IPS-18a (cell line): ENCODE measurements at regions not wholly inside any gene's neighbourhood (a gene's known extent, or its start where the extent isn't known, plus 50 kb on each side); places are given as distances from the start of the nearest gene placed in this dataset.
A peak's percentile ranks its signal among the peaks of the same experiment; 100 is the strongest.

Source experiments
- H3K27ac ChIP-seq: one replicate; pipeline ENCODE4 v1.5.1; 2013; ENCODE audit warnings: low read length
- H3K27me3 ChIP-seq: one replicate; pipeline ENCODE4 v1.6.1; 2013; ENCODE audit warnings: mild to moderate bottlenecking, low read length; ENCODE audit not compliant: control insufficient read depth, insufficient read depth
- H3K36me3 ChIP-seq: one replicate; pipeline ENCODE4 v1.6.1; 2013; ENCODE audit warnings: low read depth, low read length; ENCODE audit not compliant: control insufficient read depth
- H3K4me1 ChIP-seq: one replicate; pipeline ENCODE4 v1.6.1; 2013; ENCODE audit warnings: low read depth, low read length; ENCODE audit not compliant: control insufficient read depth
- H3K4me3 ChIP-seq: one replicate; pipeline ENCODE4 v1.5.1; 2013; ENCODE audit warnings: low read length
- H3K9ac ChIP-seq: one replicate; pipeline ENCODE4 v1.6.1; 2013; ENCODE audit warnings: mild to moderate bottlenecking, low read length, moderate library complexity
- H3K9me3 ChIP-seq: one replicate; pipeline ENCODE4 v1.6.1; 2013; ENCODE audit warnings: low read depth, low read length; ENCODE audit not compliant: control insufficient read depth

DNA sequence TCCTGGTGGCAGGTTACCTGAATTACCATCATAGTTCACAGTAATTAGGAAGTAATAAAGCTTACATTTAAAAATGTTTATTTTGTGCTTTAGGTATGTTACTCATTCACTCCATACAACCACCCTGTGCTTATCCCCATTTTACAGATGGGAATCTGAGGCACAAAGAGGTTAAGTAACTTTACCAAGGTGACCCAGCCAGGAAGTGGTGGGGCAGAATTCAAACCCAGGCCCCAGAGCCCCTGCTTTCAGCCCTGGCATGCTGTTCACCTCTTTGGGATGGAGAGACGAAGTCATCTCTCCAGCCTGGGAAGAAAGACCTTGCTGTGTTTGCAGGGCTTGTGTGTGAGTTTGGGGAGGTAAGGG lies 285.6 kb upstream of the TPM1 start:
- H3K9ac ChIP-seq, result no peak overlapping the region
- no peaks in the 10 kb centered on the region for H3K27me3 ChIP-seq
- peaks cover 41% of the 10 kb centered on the region for H3K4me1 ChIP-seq
- no peaks in the 10 kb centered on the region for H3K9me3 ChIP-seq
- no peaks in the 10 kb centered on the region for H3K36me3 ChIP-seq
- no peak overlapping the region for H3K27ac ChIP-seq
- no peak overlapping the region for H3K4me3 ChIP-seq

DNA sequence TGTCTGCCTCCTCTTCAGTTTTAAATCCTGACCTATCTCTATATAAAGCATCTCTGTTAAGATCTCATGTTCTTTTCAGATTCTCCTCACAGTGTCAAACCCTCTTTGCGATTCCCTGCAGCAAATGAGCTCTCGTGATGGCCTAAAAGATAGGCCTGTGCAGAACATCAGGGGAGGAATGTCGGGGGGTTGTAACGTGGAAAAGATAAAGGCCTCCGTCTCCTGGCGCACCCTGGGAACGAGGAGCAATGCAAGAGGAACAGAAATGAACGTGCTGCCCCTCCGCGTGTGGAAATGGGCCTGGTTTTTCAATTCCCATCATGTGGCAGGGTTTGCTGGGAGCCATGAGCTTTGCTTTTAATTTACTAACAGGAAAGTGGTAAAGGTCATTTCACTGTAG lies 285.0 kb upstream of the TPM1 start:
- Histone ChIP-seq H3K36me3 (no peaks in the 10 kb centered on the region), H3K27me3 (no peaks in the 10 kb centered on the region), H3K4me3 (no peak overlapping the region), H3K9me3 (no peaks in the 10 kb centered on the region), H3K27ac (no peak overlapping the region), H3K9ac (no peak overlapping the region), H3K4me1 (peaks cover 41% of the 10 kb centered on the region)

DNA sequence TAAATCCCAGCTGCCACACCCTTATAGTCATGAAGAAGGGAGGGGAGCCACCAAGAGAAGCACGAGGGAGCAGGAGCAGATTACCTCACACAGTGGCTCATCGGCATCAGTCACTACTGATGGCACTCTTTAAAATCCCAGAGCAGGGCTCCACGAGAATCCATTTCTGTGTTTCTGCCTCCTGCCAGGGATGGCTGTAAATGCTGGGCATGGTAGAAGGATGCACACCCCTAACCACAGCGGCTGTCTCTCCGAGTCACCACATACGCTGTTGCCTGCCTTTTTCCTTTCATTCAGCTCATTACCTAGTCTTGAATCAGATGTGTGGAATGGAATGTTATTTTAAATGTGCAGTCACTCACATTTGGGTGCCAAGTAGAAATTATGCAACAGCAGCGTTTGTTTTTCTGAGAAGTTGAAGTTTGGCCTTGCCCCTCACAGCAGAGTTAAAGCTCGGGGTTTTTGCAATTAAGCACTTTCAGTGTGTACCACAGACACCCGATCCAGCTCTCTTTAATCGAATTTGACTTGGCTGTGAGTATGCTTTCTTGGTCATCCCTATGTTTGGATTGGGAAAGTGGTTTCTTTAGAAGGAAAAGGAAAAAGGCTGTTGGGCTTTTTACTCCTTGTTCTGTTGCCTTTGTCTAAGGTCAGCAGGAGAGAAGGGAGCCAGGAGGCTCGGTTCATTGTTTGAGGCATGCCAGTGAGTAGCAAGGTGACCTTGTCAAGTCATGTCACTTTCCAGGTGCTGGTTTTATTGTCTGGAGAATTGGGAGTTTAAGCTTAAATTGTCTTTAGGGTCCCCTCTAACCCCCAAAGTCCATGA lies 284.2 kb upstream of the TPM1 start:
- H3K9ac ChIP-seq, result peak overlapping the region; percentile 49
- peaks cover 41% of the 10 kb centered on the region for H3K4me1 ChIP-seq
- peak overlapping the region; percentile 8 for H3K4me3 ChIP-seq
- H3K36me3 ChIP-seq, result no peaks in the 10 kb centered on the region
- no peaks in the 10 kb centered on the region for H3K27me3 ChIP-seq
- H3K9me3 ChIP-seq, result no peaks in the 10 kb centered on the region
- peak overlapping the region; percentile 48 for H3K27ac ChIP-seq

DNA sequence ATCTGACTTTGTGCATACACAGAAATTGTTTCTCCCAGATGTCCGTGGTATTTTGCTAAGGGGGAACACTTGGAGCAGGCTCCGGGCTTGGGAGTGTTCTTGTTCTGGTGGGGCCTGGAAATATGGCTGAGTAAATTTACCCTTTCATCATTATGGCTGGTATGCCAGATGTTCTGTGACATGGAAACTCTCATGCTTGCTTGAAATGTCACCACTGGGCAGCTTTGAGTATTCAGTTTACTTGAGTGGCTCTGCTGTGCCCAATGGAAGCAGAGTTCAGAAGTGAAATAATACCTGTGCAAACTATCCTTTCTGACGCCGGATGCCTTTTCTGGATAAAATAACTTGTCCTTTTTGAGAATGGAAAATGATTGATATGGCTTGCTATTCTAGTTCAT lies 283.6 kb upstream of the TPM1 start:
- peak overlapping the region; percentile 49 for H3K9ac ChIP-seq
- H3K27me3 ChIP-seq, result no peaks in the 10 kb centered on the region
- H3K9me3 ChIP-seq, result no peaks in the 10 kb centered on the region
- H3K27ac ChIP-seq, result no peak overlapping the region
- H3K4me3 ChIP-seq, result peak overlapping the region; percentile 8
- no peaks in the 10 kb centered on the region for H3K36me3 ChIP-seq
- peaks cover 41% of the 10 kb centered on the region for H3K4me1 ChIP-seq

DNA sequence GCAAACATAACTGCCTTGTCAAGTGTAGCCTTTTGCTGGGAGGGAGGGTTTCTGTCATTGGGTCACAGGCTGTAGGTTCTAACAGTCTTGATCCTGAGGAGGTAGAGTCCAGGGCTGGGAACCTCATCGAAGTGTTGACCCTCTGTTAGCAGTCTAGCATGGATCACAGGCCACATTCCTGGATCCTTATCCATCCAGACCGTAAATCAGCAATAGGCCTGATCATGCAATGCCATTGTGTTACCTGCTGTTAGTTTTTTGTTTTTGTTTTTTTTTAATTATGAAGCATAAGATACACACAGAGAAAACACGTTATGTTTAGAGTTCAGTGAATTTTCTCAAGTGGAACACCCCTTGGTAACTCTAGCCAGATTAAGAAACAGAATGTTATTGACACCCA lies 282.0 kb upstream of the TPM1 start:
- no peaks in the 10 kb centered on the region for H3K27me3 ChIP-seq
- H3K9ac ChIP-seq, result no peak overlapping the region
- peaks cover 41% of the 10 kb centered on the region for H3K4me1 ChIP-seq
- H3K9me3 ChIP-seq, result no peaks in the 10 kb centered on the region
- H3K4me3 ChIP-seq, result no peak overlapping the region
- H3K27ac ChIP-seq, result no peak overlapping the region
- no peaks in the 10 kb centered on the region for H3K36me3 ChIP-seq

DNA sequence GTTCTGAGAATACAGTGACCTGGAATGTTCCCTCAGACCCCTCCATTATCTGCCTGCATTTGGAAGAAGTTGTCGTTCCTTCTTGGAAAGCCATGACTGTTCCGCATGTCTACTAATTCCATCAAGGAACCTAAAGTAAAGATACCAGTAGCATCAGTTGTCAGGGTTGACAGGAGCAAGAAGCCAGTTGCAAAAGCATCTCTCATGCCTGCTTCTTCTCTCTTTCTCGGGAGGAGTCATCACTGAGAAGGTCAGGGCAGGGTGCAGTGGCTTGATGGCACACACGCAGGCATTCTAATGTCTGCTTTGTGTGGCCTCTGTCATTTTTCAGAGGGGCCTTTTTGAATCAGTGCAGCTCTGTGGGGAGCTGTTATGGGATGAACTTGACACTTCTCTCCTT lies 276.6 kb upstream of the TPM1 start:
- Histone ChIP-seq H3K4me3 (no peak overlapping the region), H3K27ac (no peak overlapping the region)

DNA sequence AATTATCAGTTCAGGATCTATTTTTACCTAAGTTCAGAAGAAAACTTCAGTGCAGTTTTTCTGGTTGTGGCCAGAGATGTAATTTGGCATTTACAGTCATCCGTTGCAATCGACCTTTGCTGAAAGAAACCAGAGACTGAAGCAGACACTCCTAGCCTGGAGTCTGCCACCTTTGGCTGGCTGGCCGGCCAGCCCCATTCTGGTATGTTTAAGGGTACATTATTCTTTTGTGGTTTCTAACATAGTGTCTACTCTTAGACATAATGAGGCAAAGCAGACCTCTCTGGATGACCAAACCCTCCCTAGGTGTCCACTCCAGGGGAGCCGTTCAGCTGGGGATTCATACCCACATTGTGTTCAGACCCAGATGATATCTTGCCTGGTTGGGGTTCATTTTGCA lies 275.9 kb upstream of the TPM1 start:
- Histone ChIP-seq H3K4me1 (no peaks in the 10 kb centered on the region), H3K9me3 (no peaks in the 10 kb centered on the region), H3K4me3 (no peak overlapping the region), H3K27me3 (no peaks in the 10 kb centered on the region), H3K36me3 (no peaks in the 10 kb centered on the region), H3K9ac (no peak overlapping the region), H3K27ac (no peak overlapping the region)

More for the DNA sequence above, 276.6 kb upstream of the TPM1 start:
- no peaks in the 10 kb centered on the region for H3K27me3 ChIP-seq
- no peaks in the 10 kb centered on the region for H3K36me3 ChIP-seq
- H3K4me1 ChIP-seq, result no peaks in the 10 kb centered on the region
- H3K9ac ChIP-seq, result no peak overlapping the region
- H3K9me3 ChIP-seq, result no peaks in the 10 kb centered on the region

DNA sequence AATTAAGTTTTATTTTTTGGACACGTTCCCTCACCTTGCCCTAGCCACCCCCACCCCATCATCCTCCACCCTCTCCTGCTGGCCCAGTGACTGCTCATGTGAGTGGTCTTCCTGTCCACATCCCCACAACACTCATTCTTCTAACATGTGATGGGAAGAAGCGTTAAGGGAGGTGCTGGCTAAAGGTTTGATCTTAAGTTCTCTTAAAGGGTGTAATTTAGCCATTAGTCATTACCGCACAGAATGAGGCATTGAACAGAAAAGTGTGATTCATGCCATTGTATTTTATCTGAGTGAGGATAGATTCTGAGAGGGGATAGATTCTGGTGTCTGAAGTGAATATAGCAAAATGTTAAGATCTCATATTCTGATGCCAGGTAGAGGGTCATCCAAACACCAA lies 272.9 kb upstream of the TPM1 start:
- Histone ChIP-seq H3K4me1 (no peaks in the 10 kb centered on the region), H3K9me3 (no peaks in the 10 kb centered on the region), H3K36me3 (no peaks in the 10 kb centered on the region), H3K4me3 (no peak overlapping the region), H3K9ac (no peak overlapping the region), H3K27ac (no peak overlapping the region), H3K27me3 (no peaks in the 10 kb centered on the region)

DNA sequence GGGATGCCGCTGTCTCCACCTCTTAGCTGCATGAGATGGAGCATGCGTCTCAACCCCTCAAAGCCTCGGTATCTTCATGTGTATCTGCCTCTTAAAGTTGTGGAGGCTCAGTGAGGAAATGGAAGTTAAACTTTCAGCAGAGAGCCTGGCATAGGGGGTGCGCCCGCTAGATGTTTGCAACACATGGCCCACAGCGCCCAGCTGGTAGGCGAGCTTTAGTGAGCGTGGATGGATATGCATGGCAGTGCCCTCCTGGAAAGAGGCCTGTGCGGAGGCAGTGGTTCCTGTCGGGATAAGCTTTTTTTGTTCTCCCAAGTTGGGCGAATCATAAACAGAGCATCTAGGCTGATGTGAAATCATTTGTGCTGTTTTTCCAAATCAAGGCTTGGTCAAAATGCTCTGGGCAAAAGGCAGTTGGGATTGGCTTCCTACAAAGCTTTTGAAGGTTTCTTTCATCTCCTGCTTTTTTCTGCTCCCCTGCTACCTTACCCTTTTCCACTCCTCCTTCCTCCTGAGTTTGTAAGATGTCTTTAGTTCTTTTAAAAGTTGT lies 272.4 kb upstream of the TPM1 start:
- H3K27me3 ChIP-seq, result no peaks in the 10 kb centered on the region
- no peak overlapping the region for H3K27ac ChIP-seq
- H3K36me3 ChIP-seq, result no peaks in the 10 kb centered on the region
- H3K9ac ChIP-seq, result no peak overlapping the region
- no peak overlapping the region for H3K4me3 ChIP-seq
- no peaks in the 10 kb centered on the region for H3K9me3 ChIP-seq
- H3K4me1 ChIP-seq, result no peaks in the 10 kb centered on the region

DNA sequence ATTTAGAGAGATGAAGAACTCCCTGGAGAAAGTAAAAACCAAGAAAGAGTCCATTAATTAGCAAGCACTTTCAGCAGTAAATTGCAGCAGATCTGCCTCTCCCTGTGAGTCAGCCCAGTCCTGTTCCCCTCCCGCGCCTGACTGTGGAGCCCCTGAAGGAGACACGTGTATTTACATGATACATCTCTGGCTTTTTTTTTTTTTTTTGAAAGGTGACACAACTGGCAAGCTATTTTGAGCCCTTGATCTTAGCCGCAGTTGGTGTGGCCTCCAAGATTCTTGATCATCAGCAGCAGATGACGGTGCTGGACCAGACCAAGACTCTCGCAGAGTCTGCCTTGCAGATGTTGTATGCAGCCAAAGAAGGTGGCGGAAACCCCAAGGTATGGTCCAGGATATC lies 271.8 kb upstream of the TPM1 start:
- Histone ChIP-seq H3K27me3 (no peaks in the 10 kb centered on the region), H3K9ac (no peak overlapping the region), H3K27ac (no peak overlapping the region), H3K9me3 (no peaks in the 10 kb centered on the region), H3K36me3 (no peaks in the 10 kb centered on the region), H3K4me1 (no peaks in the 10 kb centered on the region), H3K4me3 (no peak overlapping the region)

DNA sequence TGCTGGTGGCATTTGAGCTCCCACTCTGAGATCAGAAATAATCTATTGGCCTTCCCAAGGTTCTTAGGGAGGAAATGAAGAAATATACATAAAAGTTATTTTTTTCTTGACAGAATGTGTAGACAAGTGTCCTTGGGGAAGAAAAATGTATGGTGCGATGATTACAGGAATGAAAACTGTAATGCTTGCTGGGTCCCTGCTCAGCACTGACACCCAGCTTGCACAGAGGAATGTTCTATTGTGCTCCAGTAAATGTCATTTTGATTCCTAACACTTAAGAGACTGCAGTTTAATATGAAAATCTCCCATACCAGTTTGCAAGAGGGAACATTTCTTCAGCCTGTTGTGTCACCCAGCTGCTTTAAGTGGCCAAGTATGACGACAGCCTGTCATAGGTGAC lies 271.3 kb upstream of the TPM1 start:
- peaks cover 3% of the 10 kb centered on the region for H3K4me1 ChIP-seq
- H3K9me3 ChIP-seq, result no peaks in the 10 kb centered on the region
- H3K9ac ChIP-seq, result no peak overlapping the region
- H3K27me3 ChIP-seq, result no peaks in the 10 kb centered on the region
- H3K27ac ChIP-seq, result no peak overlapping the region
- H3K36me3 ChIP-seq, result no peaks in the 10 kb centered on the region
- H3K4me3 ChIP-seq, result no peak overlapping the region
